ENCODE measurements at regions not wholly inside any gene's neighbourhood (a gene's known extent, or its start where the extent isn't known, plus 50 kb on each side); places are given as distances from the start of the nearest gene placed in this dataset.

DNA sequence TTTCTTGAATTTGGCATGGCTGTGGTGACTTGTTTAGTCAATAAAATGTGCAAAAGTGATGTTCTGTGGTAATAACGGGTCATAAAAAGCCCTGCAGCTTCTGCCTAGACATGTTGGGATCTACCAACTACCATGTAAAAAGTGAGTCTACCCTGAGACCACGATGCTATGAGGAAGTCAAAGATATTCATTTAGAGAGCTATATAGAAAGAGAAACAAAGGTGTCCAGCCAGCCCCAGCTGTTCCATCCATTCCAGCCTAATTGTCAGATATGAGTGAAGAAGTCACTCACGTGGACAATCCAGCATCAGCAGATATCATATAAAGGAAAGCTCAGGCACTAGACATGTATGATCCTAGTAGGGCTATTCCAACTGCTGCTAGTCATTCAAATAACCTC is 117.2 kb upstream of the SSTR1 start:
- TF ChIP-seq EP300 (IDR thresholded peaks at IDR 0.05): no peak
- TF ChIP-seq POLR2A (IDR thresholded peaks at IDR 0.05): no peak
- TF ChIP-seq, protein P1, sequence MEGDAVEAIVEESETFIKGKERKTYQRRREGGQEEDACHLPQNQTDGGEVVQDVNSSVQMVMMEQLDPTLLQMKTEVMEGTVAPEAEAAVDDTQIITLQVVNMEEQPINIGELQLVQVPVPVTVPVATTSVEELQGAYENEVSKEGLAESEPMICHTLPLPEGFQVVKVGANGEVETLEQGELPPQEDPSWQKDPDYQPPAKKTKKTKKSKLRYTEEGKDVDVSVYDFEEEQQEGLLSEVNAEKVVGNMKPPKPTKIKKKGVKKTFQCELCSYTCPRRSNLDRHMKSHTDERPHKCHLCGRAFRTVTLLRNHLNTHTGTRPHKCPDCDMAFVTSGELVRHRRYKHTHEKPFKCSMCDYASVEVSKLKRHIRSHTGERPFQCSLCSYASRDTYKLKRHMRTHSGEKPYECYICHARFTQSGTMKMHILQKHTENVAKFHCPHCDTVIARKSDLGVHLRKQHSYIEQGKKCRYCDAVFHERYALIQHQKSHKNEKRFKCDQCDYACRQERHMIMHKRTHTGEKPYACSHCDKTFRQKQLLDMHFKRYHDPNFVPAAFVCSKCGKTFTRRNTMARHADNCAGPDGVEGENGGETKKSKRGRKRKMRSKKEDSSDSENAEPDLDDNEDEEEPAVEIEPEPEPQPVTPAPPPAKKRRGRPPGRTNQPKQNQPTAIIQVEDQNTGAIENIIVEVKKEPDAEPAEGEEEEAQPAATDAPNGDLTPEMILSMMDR (IDR thresholded peaks at IDR 0.05): no peak
- no peak for TF ChIP-seq POLR2AphosphoS5 (IDR thresholded peaks at IDR 0.05)
